ENCODE measurements at regions not wholly inside any gene's neighbourhood (a gene's known extent, or its start where the extent isn't known, plus 50 kb on each side); places are given as distances from the start of the nearest gene placed in this dataset.

- Histone ChIP-seq H3K36me3 (ENCODE audit: control insufficient read depth, insufficient read depth, low read length) (no peaks in the 10 kb centered on the region), H3K9me3 (ENCODE audit: control insufficient read depth, low read length) (no peaks in the 10 kb centered on the region), H3K9ac (ENCODE audit: low read length) (no peak overlapping the region), H3K4me3 (ENCODE audit: low read length) (no peak overlapping the region), H3K27me3 (ENCODE audit: control insufficient read depth, insufficient read depth, low read length) (no peaks in the 10 kb centered on the region), H3K4me1 (ENCODE audit: control insufficient read depth, insufficient read depth, low read length) (no peaks in the 10 kb centered on the region)
Observed at GRCh38 chr1:94745742-94746141, 74.4 kb upstream of the SLC44A3 start.

- H3K4me3 ChIP-seq (ENCODE audit: low read length) = no peak overlapping the region
- H3K27me3 ChIP-seq (ENCODE audit: control insufficient read depth, insufficient read depth, low read length) = no peaks in the 10 kb centered on the region
- H3K4me1 ChIP-seq (ENCODE audit: control insufficient read depth, insufficient read depth, low read length) = no peaks in the 10 kb centered on the region
- H3K36me3 ChIP-seq (ENCODE audit: control insufficient read depth, insufficient read depth, low read length) = no peaks in the 10 kb centered on the region
- no peak overlapping the region for H3K9ac ChIP-seq (ENCODE audit: low read length)
- no peaks in the 10 kb centered on the region for H3K9me3 ChIP-seq (ENCODE audit: control insufficient read depth, low read length)
Observed at GRCh38 chr1:94743862-94744261, 76.3 kb upstream of the SLC44A3 start.

GRCh38 chr1:94741996-94742395, 78.2 kb upstream of the SLC44A3 start:
- Histone ChIP-seq H3K4me3 (ENCODE audit: low read length) (no peak overlapping the region), H3K27me3 (ENCODE audit: control insufficient read depth, insufficient read depth, low read length) (no peaks in the 10 kb centered on the region), H3K4me1 (ENCODE audit: control insufficient read depth, insufficient read depth, low read length) (peaks cover 6% of the 10 kb centered on the region), H3K9ac (ENCODE audit: low read length) (no peak overlapping the region), H3K36me3 (ENCODE audit: control insufficient read depth, insufficient read depth, low read length) (no peaks in the 10 kb centered on the region), H3K9me3 (ENCODE audit: control insufficient read depth, low read length) (no peaks in the 10 kb centered on the region)

GRCh38 chr1:94741510-94741909, 78.6 kb upstream of the SLC44A3 start:
- Histone ChIP-seq H3K9me3 (ENCODE audit: control insufficient read depth, low read length) (no peaks in the 10 kb centered on the region), H3K9ac (ENCODE audit: low read length) (no peak overlapping the region), H3K4me1 (ENCODE audit: control insufficient read depth, insufficient read depth, low read length) (peaks cover 7% of the 10 kb centered on the region), H3K36me3 (ENCODE audit: control insufficient read depth, insufficient read depth, low read length) (no peaks in the 10 kb centered on the region), H3K27me3 (ENCODE audit: control insufficient read depth, insufficient read depth, low read length) (no peaks in the 10 kb centered on the region), H3K4me3 (ENCODE audit: low read length) (no peak overlapping the region)

- H3K27me3 ChIP-seq (ENCODE audit: control insufficient read depth, insufficient read depth, low read length) = no peaks in the 10 kb centered on the region
- H3K4me1 ChIP-seq (ENCODE audit: control insufficient read depth, insufficient read depth, low read length) = peaks cover 18% of the 10 kb centered on the region
- H3K36me3 ChIP-seq (ENCODE audit: control insufficient read depth, insufficient read depth, low read length) = no peaks in the 10 kb centered on the region
- H3K4me3 ChIP-seq (ENCODE audit: low read length) = no peak overlapping the region
- H3K9me3 ChIP-seq (ENCODE audit: control insufficient read depth, low read length) = no peaks in the 10 kb centered on the region
- no peak overlapping the region for H3K9ac ChIP-seq (ENCODE audit: low read length)
Observed at GRCh38 chr1:94739521-94740061, 80.6 kb upstream of the SLC44A3 start.

GRCh38 chr1:94738371-94738770, 81.8 kb upstream of the SLC44A3 start:
- no peak overlapping the region for H3K9ac ChIP-seq (ENCODE audit: low read length)
- no peaks in the 10 kb centered on the region for H3K9me3 ChIP-seq (ENCODE audit: control insufficient read depth, low read length)
- H3K27me3 ChIP-seq (ENCODE audit: control insufficient read depth, insufficient read depth, low read length) = no peaks in the 10 kb centered on the region
- H3K4me3 ChIP-seq (ENCODE audit: low read length) = no peak overlapping the region
- H3K36me3 ChIP-seq (ENCODE audit: control insufficient read depth, insufficient read depth, low read length) = no peaks in the 10 kb centered on the region
- peaks cover 18% of the 10 kb centered on the region for H3K4me1 ChIP-seq (ENCODE audit: control insufficient read depth, insufficient read depth, low read length)

GRCh38 chr1:94737124-94737998, 82.8 kb upstream of the SLC44A3 start:
- no peaks in the 10 kb centered on the region for H3K27me3 ChIP-seq (ENCODE audit: control insufficient read depth, insufficient read depth, low read length)
- no peaks in the 10 kb centered on the region for H3K9me3 ChIP-seq (ENCODE audit: control insufficient read depth, low read length)
- H3K36me3 ChIP-seq (ENCODE audit: control insufficient read depth, insufficient read depth, low read length) = no peaks in the 10 kb centered on the region
- H3K4me3 ChIP-seq (ENCODE audit: low read length) = no peak overlapping the region
- no peak overlapping the region for H3K9ac ChIP-seq (ENCODE audit: low read length)
- H3K4me1 ChIP-seq (ENCODE audit: control insufficient read depth, insufficient read depth, low read length) = peaks cover 18% of the 10 kb centered on the region

- Histone ChIP-seq H3K27me3 (ENCODE audit: control insufficient read depth, insufficient read depth, low read length) (no peaks in the 10 kb centered on the region), H3K4me1 (ENCODE audit: control insufficient read depth, insufficient read depth, low read length) (peaks cover 18% of the 10 kb centered on the region), H3K4me3 (ENCODE audit: low read length) (no peak overlapping the region), H3K9ac (ENCODE audit: low read length) (no peak overlapping the region), H3K9me3 (ENCODE audit: control insufficient read depth, low read length) (no peaks in the 10 kb centered on the region), H3K36me3 (ENCODE audit: control insufficient read depth, insufficient read depth, low read length) (no peaks in the 10 kb centered on the region)
Observed at GRCh38 chr1:94736549-94736948, 83.6 kb upstream of the SLC44A3 start.

GRCh38 chr1:94736073-94736472, 84.1 kb upstream of the SLC44A3 start:
- H3K27me3 ChIP-seq (ENCODE audit: control insufficient read depth, insufficient read depth, low read length) = no peaks in the 10 kb centered on the region
- no peak overlapping the region for H3K9ac ChIP-seq (ENCODE audit: low read length)

GRCh38 chr1:94734963-94735901, 84.9 kb upstream of the SLC44A3 start:
- peak overlapping the region; percentile 6 for H3K9ac ChIP-seq (ENCODE audit: low read length)
- no peaks in the 10 kb centered on the region for H3K9me3 ChIP-seq (ENCODE audit: control insufficient read depth, low read length)
- H3K4me1 ChIP-seq (ENCODE audit: control insufficient read depth, insufficient read depth, low read length) = peaks cover 18% of the 10 kb centered on the region
- no peak overlapping the region for H3K4me3 ChIP-seq (ENCODE audit: low read length)
- no peaks in the 10 kb centered on the region for H3K27me3 ChIP-seq (ENCODE audit: control insufficient read depth, insufficient read depth, low read length)
- no peaks in the 10 kb centered on the region for H3K36me3 ChIP-seq (ENCODE audit: control insufficient read depth, insufficient read depth, low read length)

More at GRCh38 chr1:94736073-94736472, 84.1 kb upstream of the SLC44A3 start:
- no peaks in the 10 kb centered on the region for H3K9me3 ChIP-seq (ENCODE audit: control insufficient read depth, low read length)
- peaks cover 18% of the 10 kb centered on the region for H3K4me1 ChIP-seq (ENCODE audit: control insufficient read depth, insufficient read depth, low read length)
- H3K4me3 ChIP-seq (ENCODE audit: low read length) = no peak overlapping the region
- no peaks in the 10 kb centered on the region for H3K36me3 ChIP-seq (ENCODE audit: control insufficient read depth, insufficient read depth, low read length)

GRCh38 chr1:94731891-94732290, 88.3 kb upstream of the SLC44A3 start:
- H3K9me3 ChIP-seq (ENCODE audit: control insufficient read depth, low read length) = no peaks in the 10 kb centered on the region
- H3K4me3 ChIP-seq (ENCODE audit: low read length) = no peak overlapping the region
- no peak overlapping the region for H3K9ac ChIP-seq (ENCODE audit: low read length)
- H3K4me1 ChIP-seq (ENCODE audit: control insufficient read depth, insufficient read depth, low read length) = peaks cover 11% of the 10 kb centered on the region
- no peaks in the 10 kb centered on the region for H3K36me3 ChIP-seq (ENCODE audit: control insufficient read depth, insufficient read depth, low read length)
- H3K27me3 ChIP-seq (ENCODE audit: control insufficient read depth, insufficient read depth, low read length) = no peaks in the 10 kb centered on the region

- peaks cover 7% of the 10 kb centered on the region for H3K4me1 ChIP-seq (ENCODE audit: control insufficient read depth, insufficient read depth, low read length)
- no peak overlapping the region for H3K9ac ChIP-seq (ENCODE audit: low read length)
- no peaks in the 10 kb centered on the region for H3K36me3 ChIP-seq (ENCODE audit: control insufficient read depth, insufficient read depth, low read length)
- no peaks in the 10 kb centered on the region for H3K9me3 ChIP-seq (ENCODE audit: control insufficient read depth, low read length)
- no peak overlapping the region for H3K4me3 ChIP-seq (ENCODE audit: low read length)
- H3K27me3 ChIP-seq (ENCODE audit: control insufficient read depth, insufficient read depth, low read length) = no peaks in the 10 kb centered on the region
Observed at GRCh38 chr1:94730450-94730849, 89.7 kb upstream of the SLC44A3 start.

Measured in mucosa of stomach (tissue), 1 donor.